ENCODE measurements at regions not wholly inside any gene's neighbourhood (a gene's known extent, or its start where the extent isn't known, plus 50 kb on each side); places are given as distances from the start of the nearest gene placed in this dataset.

- TF ChIP-seq CTCF (IDR thresholded peaks at IDR 0.05; ENCODE audit: poor library complexity, severe bottlenecking) (no peak), EZH2 (IDR thresholded peaks at IDR 0.05; ENCODE audit: borderline replicate concordance, insufficient read depth, low read length, poor library complexity, severe bottlenecking) (no peak), POLR2AphosphoS5 (IDR thresholded peaks at IDR 0.05) (no peak), EP300 (conservative IDR thresholded peaks at IDR 0.05; ENCODE audit: poor library complexity, severe bottlenecking) (no peak), RAD21 (conservative IDR thresholded peaks at IDR 0.05) (no peak)
These were observed 182.7 kb downstream of the DERA start for GRCh38 chr12:16093825-16094224.

Data from neural cell (in vitro differentiated cells).